Fibroblast of skin of right biceps (primary cell): ENCODE measurements at regions not wholly inside any gene's neighbourhood (a gene's known extent, or its start where the extent isn't known, plus 50 kb on each side); places are given as distances from the start of the nearest gene placed in this dataset.
"Not testable (repeated sequence)": the region's sequence is repeated elsewhere in the genome, so short reads cannot be mapped to it uniquely, and the experiment has no call there.

Experiments used
- DNase-seq: peaks from one replicate; pipeline ENCODE4 v3.0.0-alpha.2; 2013

GRCh38 chr16:51834794-51835193, 683.7 kb upstream of the SALL1 start:
- no peak for DNase-seq

GRCh38 chr16:51834133-51834532, 683.1 kb upstream of the SALL1 start:
- peak; percentile 18 for DNase-seq

- DNase-seq: no peak
These were observed 680.7 kb upstream of the SALL1 start for GRCh38 chr16:51831595-51832367.

GRCh38 chr16:51831034-51831433, 680.0 kb upstream of the SALL1 start:
- DNase-seq: not testable (repeated sequence)

GRCh38 chr16:51825779-51826178, 674.7 kb upstream of the SALL1 start:
- no peak for DNase-seq

- DNase-seq: no peak
These were observed 671.4 kb upstream of the SALL1 start for GRCh38 chr16:51822471-51822870.

- no peak for DNase-seq
These were observed 670.5 kb upstream of the SALL1 start for GRCh38 chr16:51821527-51821926.

- DNase-seq: no peak
These were observed 669.1 kb upstream of the SALL1 start for GRCh38 chr16:51820176-51820575.

- peak; percentile 42 for DNase-seq
These were observed 667.4 kb upstream of the SALL1 start for GRCh38 chr16:51818342-51818944.

- DNase-seq: no peak
These were observed 665.9 kb upstream of the SALL1 start for GRCh38 chr16:51816929-51817328.

GRCh38 chr16:51815523-51815922, 664.5 kb upstream of the SALL1 start:
- no peak for DNase-seq

GRCh38 chr16:51814617-51815016, 663.5 kb upstream of the SALL1 start:
- no peak for DNase-seq

GRCh38 chr16:51813609-51814008, 662.5 kb upstream of the SALL1 start:
- DNase-seq: no peak

GRCh38 chr16:51812945-51813344, 661.9 kb upstream of the SALL1 start:
- no peak for DNase-seq

GRCh38 chr16:51807551-51807950, 656.5 kb upstream of the SALL1 start:
- no peak for DNase-seq

GRCh38 chr16:51801635-51802034, 650.6 kb upstream of the SALL1 start:
- no peak for DNase-seq

- no peak for DNase-seq
These were observed 646.7 kb upstream of the SALL1 start for GRCh38 chr16:51797669-51798259.

- no peak for DNase-seq
These were observed 628.2 kb upstream of the SALL1 start for GRCh38 chr16:51779240-51779639.

GRCh38 chr16:51773071-51773890, 622.2 kb upstream of the SALL1 start:
- DNase-seq: no peak

GRCh38 chr16:51766739-51767138, 615.7 kb upstream of the SALL1 start:
- DNase-seq: no peak

GRCh38 chr16:51763072-51763661, 612.1 kb upstream of the SALL1 start:
- DNase-seq: no peak

- DNase-seq: peak; percentile 66
These were observed 611.3 kb upstream of the SALL1 start for GRCh38 chr16:51762081-51762996.
